Esophagus muscularis mucosa (tissue), 4 donors: ENCODE measurements at regions not wholly inside any gene's neighbourhood (a gene's known extent, or its start where the extent isn't known, plus 50 kb on each side); places are given as distances from the start of the nearest gene placed in this dataset.

ENCODE experiments used
- DNase-seq: peaks from one replicate; pipeline ENCODE4 v3.0.0-alpha.2; 2017; ENCODE audit errors: extremely low spot score
- H3K27ac ChIP-seq, 4 donors: fragments of 200-600 bp; sonication (generic); replicated peaks in 1 of 4; 1 replicate in 3 of 4; 2 replicates in 1 of 4; pipeline ENCODE4 v1.5.1; 2016 to 2019; ENCODE audit warnings: mild to moderate bottlenecking in 1 of 4
- H3K27me3 ChIP-seq, 4 donors: fragments of 200-600 bp; sonication (generic); one replicate each; pipeline versions ENCODE4 v1.5.1 to v1.6.0; 2016 to 2019
- H3K36me3 ChIP-seq, 4 donors: fragments of 200-600 bp; sonication (generic); one replicate each; pipeline ENCODE4 v1.5.1; 2016 to 2019
- H3K4me1 ChIP-seq, 4 donors: fragments of 200-600 bp; sonication (generic); one replicate each; pipeline ENCODE4 v1.5.1; 2016 to 2019
- H3K4me3 ChIP-seq, 4 donors: fragments of 200-600 bp; sonication (generic); 1 replicate in 2 of 4; 2 replicates in 2 of 4; pipeline ENCODE4 v1.5.1; 2016 to 2019; ENCODE audit warnings: mild to moderate bottlenecking in 4 of 4, moderate library complexity in 1 of 4
- H3K9me3 ChIP-seq, 4 donors: fragments of 200-600 bp; sonication (generic); 1 replicate in 3 of 4; 2 replicates in 1 of 4; pipeline ENCODE4 v1.5.1; 2016 to 2019
- EP300 ChIP-seq: sonication (generic); formaldehyde crosslinking; IDR thresholded peaks from one replicate; pipeline ENCODE4 v1.6.1; 2017; ENCODE audit warnings: antibody characterized with exemption
- POLR2A ChIP-seq: fragments of 450-650 bp; IDR thresholded peaks from one replicate; pipeline ENCODE4 v1.6.1; 2017; ENCODE audit warnings: antibody characterized with exemption, moderate library complexity, mild to moderate bottlenecking, low read depth
- POLR2AphosphoS5 ChIP-seq, 2 donors: sonication (generic); formaldehyde crosslinking; IDR thresholded peaks; one replicate each; pipeline ENCODE4 v1.6.1; 2017; ENCODE audit warnings: antibody characterized with exemption in 2 of 2
- WGBS: methylation state at CpG from one replicate; pipeline ENCODE4 v1.1.5; 2018; 5-methylcytosine and 5-hydroxymethylcytosine counted together
- intact Hi-C: fragments of 100-400 bp; cut with DNase I; formaldehyde crosslinking; loops from one replicate; pipeline ENCODE4 v1.15.1; 2023
- TF ChIP-seq, protein P1 (sequence below), 3 experiments: fragments of 200-600 bp in 2 of 3; fragments of 450-650 bp in 1 of 3; sonication (generic) in 2 of 3; IDR thresholded peaks; one replicate each; pipeline ENCODE4 v1.5.1; 2017 to 2019; ENCODE audit warnings: antibody characterized with exemption in 3 of 3, mild to moderate bottlenecking in 2 of 3, moderate library complexity in 1 of 3

DNA sequence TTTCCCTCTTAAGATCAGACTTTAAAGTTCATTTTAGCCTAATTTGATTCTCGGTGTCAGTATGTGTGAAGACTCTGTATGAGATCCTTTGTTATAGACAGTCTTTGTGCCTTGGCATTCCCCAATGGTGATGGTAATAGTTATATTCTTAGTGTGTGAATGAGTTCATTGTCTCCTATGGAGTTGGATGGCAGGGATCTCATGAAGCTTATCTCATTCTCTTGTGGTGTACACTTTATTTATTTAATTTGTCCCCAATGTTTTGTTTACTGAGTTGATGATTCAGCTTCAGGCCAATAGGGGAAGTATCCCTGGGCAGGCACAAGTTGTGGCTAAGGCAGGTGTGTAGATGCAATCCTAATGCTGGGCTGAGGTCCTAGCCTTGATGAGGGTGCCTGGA, 222.0 kb upstream of the DPPA4 start:
- intact Hi-C loops: no loop called here
- DNase-seq: no peak
- H3K4me1 ChIP-seq: no peaks in the 10 kb centered on the region
- H3K27me3 ChIP-seq: no peaks in the 10 kb centered on the region
- 81% methylated on average over 1 of the region's 1 CpG for WGBS
- peaks cover 0 to 10% (median 0%) of the 10 kb centered on the region in 4 donors for H3K9me3 ChIP-seq
- no peak overlapping the region for H3K27ac ChIP-seq
- TF ChIP-seq POLR2A (no peak), POLR2AphosphoS5 (IDR thresholded peaks at IDR 0.05) (no peak), EP300 (no peak)
- TF ChIP-seq, protein P1, sequence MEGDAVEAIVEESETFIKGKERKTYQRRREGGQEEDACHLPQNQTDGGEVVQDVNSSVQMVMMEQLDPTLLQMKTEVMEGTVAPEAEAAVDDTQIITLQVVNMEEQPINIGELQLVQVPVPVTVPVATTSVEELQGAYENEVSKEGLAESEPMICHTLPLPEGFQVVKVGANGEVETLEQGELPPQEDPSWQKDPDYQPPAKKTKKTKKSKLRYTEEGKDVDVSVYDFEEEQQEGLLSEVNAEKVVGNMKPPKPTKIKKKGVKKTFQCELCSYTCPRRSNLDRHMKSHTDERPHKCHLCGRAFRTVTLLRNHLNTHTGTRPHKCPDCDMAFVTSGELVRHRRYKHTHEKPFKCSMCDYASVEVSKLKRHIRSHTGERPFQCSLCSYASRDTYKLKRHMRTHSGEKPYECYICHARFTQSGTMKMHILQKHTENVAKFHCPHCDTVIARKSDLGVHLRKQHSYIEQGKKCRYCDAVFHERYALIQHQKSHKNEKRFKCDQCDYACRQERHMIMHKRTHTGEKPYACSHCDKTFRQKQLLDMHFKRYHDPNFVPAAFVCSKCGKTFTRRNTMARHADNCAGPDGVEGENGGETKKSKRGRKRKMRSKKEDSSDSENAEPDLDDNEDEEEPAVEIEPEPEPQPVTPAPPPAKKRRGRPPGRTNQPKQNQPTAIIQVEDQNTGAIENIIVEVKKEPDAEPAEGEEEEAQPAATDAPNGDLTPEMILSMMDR (IDR thresholded peaks at IDR 0.05): no peak
- no peak overlapping the region for H3K4me3 ChIP-seq
- no peaks in the 10 kb centered on the region for H3K36me3 ChIP-seq

- H3K27ac ChIP-seq: no peak overlapping the region
- 75% methylated on average over 7 of the region's 7 CpGs for WGBS
- no peaks in the 10 kb centered on the region for H3K27me3 ChIP-seq
Measured at GRCh38 chr3:109563149-109563548, 225.8 kb upstream of the DPPA4 start.

DNA sequence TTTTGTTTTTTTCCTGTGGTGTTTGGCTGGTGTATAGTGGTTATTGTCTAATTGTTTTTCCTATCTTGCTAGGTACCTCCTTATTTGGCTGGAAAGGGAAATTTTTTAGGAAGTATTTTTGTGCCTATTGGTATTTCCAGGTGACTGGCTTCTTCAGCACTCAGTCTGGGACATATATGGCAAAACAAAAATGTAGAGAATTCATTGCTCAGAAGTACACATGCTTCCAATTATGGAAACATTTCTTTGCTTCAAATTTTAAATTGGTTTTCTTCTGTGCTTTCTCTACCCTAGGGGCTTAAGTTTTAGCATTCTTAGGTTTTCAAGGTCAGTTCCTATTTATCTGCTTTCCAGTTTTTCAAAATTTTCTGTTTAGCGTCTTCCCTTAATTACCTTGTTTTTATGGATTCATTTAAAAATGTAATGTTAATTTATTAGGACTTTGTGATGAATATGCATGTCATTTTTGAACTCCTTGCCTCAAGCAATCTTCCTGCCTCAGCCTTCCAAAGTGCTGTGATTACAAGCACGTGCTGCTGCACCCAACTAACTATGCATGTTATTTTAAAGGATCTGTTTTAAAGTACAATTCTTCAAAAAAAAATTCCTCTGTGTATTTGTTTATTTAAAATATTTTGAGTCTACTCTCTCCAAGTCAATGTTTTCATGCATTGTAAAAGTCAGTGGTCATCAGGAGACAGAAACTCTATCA, 231.9 kb upstream of the DPPA4 start:
- no peak for DNase-seq
- no peak overlapping the region for H3K27ac ChIP-seq
- TF ChIP-seq, protein P1 (IDR thresholded peaks at IDR 0.05): no peak
- TF ChIP-seq POLR2AphosphoS5 (IDR thresholded peaks at IDR 0.05) (no peak), EP300 (no peak), POLR2A (no peak)
- intact Hi-C loops: no loop called here
- H3K36me3 ChIP-seq: no peaks in the 10 kb centered on the region
- no peaks in the 10 kb centered on the region for H3K4me1 ChIP-seq
- H3K4me3 ChIP-seq: no peak overlapping the region
- no peaks in the 10 kb centered on the region for H3K27me3 ChIP-seq
- WGBS: 69% methylated on average over 2 of the region's 2 CpGs
- no peaks in the 10 kb centered on the region for H3K9me3 ChIP-seq

More at GRCh38 chr3:109563149-109563548, 225.8 kb upstream of the DPPA4 start:
- Histone ChIP-seq H3K36me3 (no peaks in the 10 kb centered on the region), H3K9me3 (peaks cover 0 to 4% (median 0%) of the 10 kb centered on the region in 4 donors), H3K4me1 (no peaks in the 10 kb centered on the region), H3K4me3 (no peak overlapping the region)
- intact Hi-C loops: no loop called here
- TF ChIP-seq EP300: no peak
- TF ChIP-seq POLR2A: no peak
- TF ChIP-seq, protein P1 (IDR thresholded peaks at IDR 0.05): no peak
- no peak for TF ChIP-seq POLR2AphosphoS5 (IDR thresholded peaks at IDR 0.05)
- no peak for DNase-seq

DNA sequence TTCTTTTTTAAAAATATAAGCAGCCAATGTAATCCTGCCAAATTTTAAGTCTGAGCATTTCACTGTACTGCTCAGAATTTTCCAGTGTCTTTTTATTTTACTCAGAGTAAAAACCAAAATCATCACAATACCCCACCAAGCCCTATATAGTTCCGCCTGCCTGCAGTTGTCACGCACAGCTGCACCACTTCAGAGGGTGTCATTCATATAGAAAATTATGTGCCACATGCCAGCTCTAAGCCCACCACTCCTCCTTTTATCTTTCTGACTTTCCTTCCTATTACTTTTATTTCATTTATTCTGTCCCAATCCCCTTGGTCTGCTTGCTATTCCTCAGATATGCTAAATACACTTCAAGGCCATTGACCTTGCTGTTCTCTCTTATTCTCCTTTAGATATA, 233.1 kb upstream of the DPPA4 start:
- H3K4me1 ChIP-seq: no peaks in the 10 kb centered on the region
- 88% methylated on average over 2 of the region's 2 CpGs for WGBS
- intact Hi-C loops: no loop called here
- DNase-seq: no peak
- no peak overlapping the region for H3K4me3 ChIP-seq
- H3K27me3 ChIP-seq: no peaks in the 10 kb centered on the region
- no peaks in the 10 kb centered on the region for H3K36me3 ChIP-seq
- H3K9me3 ChIP-seq: no peaks in the 10 kb centered on the region
- H3K27ac ChIP-seq: no peak overlapping the region
- TF ChIP-seq, protein P1 (IDR thresholded peaks at IDR 0.05): no peak
- TF ChIP-seq POLR2AphosphoS5 (IDR thresholded peaks at IDR 0.05) (no peak), POLR2A (no peak), EP300 (no peak)

GRCh38 chr3:109572301-109572700, 235.0 kb upstream of the DPPA4 start:
- 89% methylated on average over 1 of the region's 1 CpG for WGBS
- Histone ChIP-seq H3K9me3 (no peaks in the 10 kb centered on the region), H3K36me3 (no peaks in the 10 kb centered on the region), H3K4me3 (no peak overlapping the region), H3K4me1 (no peaks in the 10 kb centered on the region), H3K27ac (no peak overlapping the region), H3K27me3 (no peaks in the 10 kb centered on the region)
- DNase-seq: no peak
- intact Hi-C loops: no loop called here
- TF ChIP-seq POLR2A: no peak
- no peak for TF ChIP-seq EP300
- TF ChIP-seq, protein P1 (IDR thresholded peaks at IDR 0.05): no peak
- TF ChIP-seq POLR2AphosphoS5 (IDR thresholded peaks at IDR 0.05): no peak
